IPS-15b (cell line): ENCODE measurements at regions not wholly inside any gene's neighbourhood (a gene's known extent, or its start where the extent isn't known, plus 50 kb on each side); places are given as distances from the start of the nearest gene placed in this dataset.
"Not testable (repeated sequence)": the region's sequence is repeated elsewhere in the genome, so short reads cannot be mapped to it uniquely, and the experiment has no call there.

Source experiments
- H3K27me3 ChIP-seq: one replicate; pipeline ENCODE4 v1.6.1; 2013; ENCODE audit warnings: low read length; ENCODE audit not compliant: control insufficient read depth, insufficient read depth
- H3K36me3 ChIP-seq: one replicate; pipeline ENCODE4 v1.6.1; 2013; ENCODE audit warnings: low read length; ENCODE audit not compliant: control insufficient read depth, insufficient read depth
- H3K4me1 ChIP-seq: one replicate; pipeline ENCODE4 v1.6.1; 2013; ENCODE audit warnings: mild to moderate bottlenecking, low read length; ENCODE audit not compliant: control insufficient read depth, insufficient read depth
- H3K4me3 ChIP-seq: one replicate; pipeline ENCODE4 v1.5.1; 2013; ENCODE audit warnings: low read depth, low read length
- H3K9ac ChIP-seq: one replicate; pipeline ENCODE4 v1.6.1; 2013; ENCODE audit warnings: low read depth, mild to moderate bottlenecking, low read length
- H3K9me3 ChIP-seq: one replicate; pipeline ENCODE4 v1.6.1; 2013; ENCODE audit warnings: mild to moderate bottlenecking, low read length; ENCODE audit not compliant: control insufficient read depth, insufficient read depth

- no peak overlapping the region for H3K4me3 ChIP-seq
- H3K4me1 ChIP-seq = peaks cover 4% of the 10 kb centered on the region
- no peaks in the 10 kb centered on the region for H3K36me3 ChIP-seq
- no peaks in the 10 kb centered on the region for H3K9me3 ChIP-seq
- H3K27me3 ChIP-seq = no peaks in the 10 kb centered on the region
- H3K9ac ChIP-seq = no peak overlapping the region
Observed at GRCh38 chr12:105865886-105866285, 272.9 kb downstream of the NUAK1 start.

DNA sequence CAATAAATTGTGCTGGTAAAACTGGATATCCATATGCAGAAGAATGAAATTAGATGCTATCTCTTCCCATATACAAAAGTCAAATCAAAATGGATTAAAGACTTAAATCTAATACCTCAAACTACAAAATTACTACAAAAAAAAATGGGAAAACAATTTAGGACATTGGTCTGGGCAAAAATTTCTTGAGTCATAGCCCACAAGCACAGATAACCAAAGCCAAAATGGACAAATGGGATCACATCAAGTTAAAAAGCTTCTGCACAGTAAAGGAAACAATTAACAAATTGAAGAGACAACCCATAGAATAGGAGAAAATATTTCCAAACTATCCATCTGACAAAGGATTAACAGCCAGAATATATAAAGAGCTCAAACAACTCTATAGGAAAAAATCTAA is 264.6 kb downstream of the NUAK1 start:
- no peaks in the 10 kb centered on the region for H3K36me3 ChIP-seq
- H3K9ac ChIP-seq = no peak overlapping the region
- no peak overlapping the region for H3K4me3 ChIP-seq
- H3K27me3 ChIP-seq = no peaks in the 10 kb centered on the region
- no peaks in the 10 kb centered on the region for H3K4me1 ChIP-seq
- H3K9me3 ChIP-seq = no peaks in the 10 kb centered on the region

DNA sequence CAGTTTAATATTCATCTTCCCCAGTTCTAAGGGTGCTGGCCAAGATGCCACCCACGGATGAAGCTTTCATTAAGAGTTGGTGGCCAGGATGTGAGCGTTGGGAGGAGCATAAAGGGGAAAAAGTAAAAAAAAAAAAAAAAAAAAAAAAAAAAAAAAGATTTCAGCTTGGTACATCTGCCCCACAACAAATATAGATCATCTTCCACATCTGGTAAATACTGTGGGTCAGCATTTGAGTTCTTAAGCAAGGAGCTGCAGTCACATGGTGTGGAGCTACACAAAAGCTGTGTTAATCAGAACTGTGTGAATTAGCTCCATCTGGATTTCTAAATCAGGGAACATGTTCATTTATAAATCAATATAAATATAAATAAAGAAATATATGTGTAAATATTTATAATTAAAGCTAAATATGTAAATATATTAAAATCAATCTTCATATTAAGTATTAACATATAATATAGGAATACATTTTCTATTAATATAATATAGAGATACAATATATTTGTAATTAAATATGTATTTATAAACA is 262.3 kb downstream of the NUAK1 start:
- Histone ChIP-seq H3K36me3 (no peaks in the 10 kb centered on the region), H3K9ac (no peak overlapping the region), H3K9me3 (no peaks in the 10 kb centered on the region), H3K4me1 (no peaks in the 10 kb centered on the region), H3K27me3 (no peaks in the 10 kb centered on the region), H3K4me3 (no peak overlapping the region)

GRCh38 chr12:105878964-105879363 is 259.8 kb downstream of the NUAK1 start:
- no peak overlapping the region for H3K9ac ChIP-seq
- no peak overlapping the region for H3K4me3 ChIP-seq
- H3K9me3 ChIP-seq = no peaks in the 10 kb centered on the region
- no peaks in the 10 kb centered on the region for H3K27me3 ChIP-seq
- H3K4me1 ChIP-seq = no peaks in the 10 kb centered on the region
- no peaks in the 10 kb centered on the region for H3K36me3 ChIP-seq

DNA sequence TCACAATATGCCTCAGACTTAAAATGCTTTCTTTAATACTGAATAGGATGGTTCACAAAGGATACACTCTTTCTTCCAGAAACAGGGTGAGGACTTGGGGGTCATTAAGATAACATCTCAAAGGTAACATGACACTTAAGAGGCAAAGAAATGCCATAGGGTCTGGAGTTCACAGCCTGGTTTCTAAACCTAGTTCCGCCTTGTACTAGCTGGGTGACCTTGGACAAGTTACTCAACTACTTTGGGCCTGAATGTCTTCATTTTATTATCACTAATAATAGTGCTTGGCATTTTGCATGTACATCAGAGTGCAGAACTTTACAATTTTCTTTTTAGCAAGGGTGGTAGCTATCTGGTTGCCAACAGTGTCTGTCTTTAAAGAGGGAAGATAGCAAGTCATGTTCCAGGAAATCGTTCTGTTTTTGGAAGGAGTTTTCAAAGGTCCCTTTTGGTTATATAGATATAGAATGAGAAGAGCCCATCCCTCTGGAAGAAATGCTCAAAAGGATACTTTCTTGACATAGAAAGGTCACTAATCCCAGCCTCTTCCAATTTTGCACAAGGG is 257.8 kb downstream of the NUAK1 start:
- H3K9ac ChIP-seq = no peak overlapping the region
- no peaks in the 10 kb centered on the region for H3K36me3 ChIP-seq
- no peaks in the 10 kb centered on the region for H3K9me3 ChIP-seq
- no peaks in the 10 kb centered on the region for H3K27me3 ChIP-seq
- H3K4me1 ChIP-seq = no peaks in the 10 kb centered on the region
- no peak overlapping the region for H3K4me3 ChIP-seq

DNA sequence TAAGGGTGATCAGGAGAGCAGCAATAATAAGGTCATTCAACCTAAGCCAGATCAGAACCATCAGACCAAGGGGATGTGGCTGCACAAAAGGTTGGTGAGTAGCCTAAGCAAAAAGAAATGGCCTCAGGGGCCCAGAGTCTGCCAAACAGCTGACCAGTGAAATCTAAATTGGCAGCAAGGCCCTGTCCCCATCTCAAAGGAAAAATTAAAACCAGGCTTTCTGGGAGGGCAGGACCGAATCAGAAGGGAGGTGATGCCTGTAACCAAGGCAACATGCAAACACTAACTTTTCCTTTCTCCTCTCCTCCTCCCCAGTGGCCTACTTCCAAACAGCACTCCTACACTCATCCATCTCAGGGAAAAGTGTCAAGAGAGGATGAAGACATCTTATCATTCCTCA is 256.4 kb downstream of the NUAK1 start:
- H3K27me3 ChIP-seq = no peaks in the 10 kb centered on the region
- no peaks in the 10 kb centered on the region for H3K9me3 ChIP-seq
- peaks cover 3% of the 10 kb centered on the region for H3K4me1 ChIP-seq
- H3K36me3 ChIP-seq = no peaks in the 10 kb centered on the region
- no peak overlapping the region for H3K9ac ChIP-seq
- H3K4me3 ChIP-seq = no peak overlapping the region

- Histone ChIP-seq H3K27me3 (no peaks in the 10 kb centered on the region), H3K9ac (no peak overlapping the region), H3K4me3 (no peak overlapping the region), H3K4me1 (peaks cover 3% of the 10 kb centered on the region), H3K9me3 (no peaks in the 10 kb centered on the region), H3K36me3 (no peaks in the 10 kb centered on the region)
Observed at GRCh38 chr12:105887131-105887530, 251.6 kb downstream of the NUAK1 start.

DNA sequence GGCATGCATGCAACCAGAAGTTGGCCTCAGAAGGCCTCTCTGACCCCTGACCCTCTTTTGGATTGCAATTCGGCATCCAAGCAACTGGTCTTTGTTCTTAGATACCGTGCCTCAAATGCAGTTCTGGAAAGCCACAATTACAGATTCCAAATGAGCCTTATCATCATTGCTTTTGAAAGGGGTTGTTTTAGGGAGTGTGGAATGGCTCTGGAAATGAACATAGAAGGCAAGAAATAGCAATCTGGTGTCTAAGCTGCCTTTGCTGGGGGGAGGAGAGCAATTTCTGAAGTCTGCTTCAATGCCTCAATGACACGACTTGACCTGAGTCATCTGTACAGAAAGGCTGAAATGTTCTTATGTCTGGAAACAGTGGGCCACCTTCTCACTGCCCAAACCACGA is 250.1 kb downstream of the NUAK1 start:
- H3K27me3 ChIP-seq = no peaks in the 10 kb centered on the region
- no peaks in the 10 kb centered on the region for H3K36me3 ChIP-seq
- no peak overlapping the region for H3K4me3 ChIP-seq
- H3K4me1 ChIP-seq = peaks cover 3% of the 10 kb centered on the region
- H3K9me3 ChIP-seq = no peaks in the 10 kb centered on the region
- H3K9ac ChIP-seq = no peak overlapping the region

GRCh38 chr12:105892362-105892910 is 246.3 kb downstream of the NUAK1 start:
- Histone ChIP-seq H3K4me3 (no peak overlapping the region), H3K9ac (no peak overlapping the region), H3K27me3 (no peaks in the 10 kb centered on the region), H3K9me3 (no peaks in the 10 kb centered on the region), H3K36me3 (no peaks in the 10 kb centered on the region), H3K4me1 (peaks cover 6% of the 10 kb centered on the region)

GRCh38 chr12:105895197-105895832 is 243.4 kb downstream of the NUAK1 start:
- H3K9ac ChIP-seq, H3K4me3 ChIP-seq, H3K27me3 ChIP-seq, H3K4me1 ChIP-seq, H3K36me3 ChIP-seq, H3K9me3 ChIP-seq: not testable (repeated sequence)

GRCh38 chr12:105897311-105897725 is 241.4 kb downstream of the NUAK1 start:
- Histone ChIP-seq H3K27me3 (no peaks in the 10 kb centered on the region), H3K4me3 (no peak overlapping the region)

GRCh38 chr12:105898271-105898670 is 240.5 kb downstream of the NUAK1 start:
- H3K27me3 ChIP-seq, H3K9me3 ChIP-seq, H3K9ac ChIP-seq, H3K4me3 ChIP-seq, H3K4me1 ChIP-seq, H3K36me3 ChIP-seq: not testable (repeated sequence)

More at GRCh38 chr12:105897311-105897725, 241.4 kb downstream of the NUAK1 start:
- no peak overlapping the region for H3K9ac ChIP-seq
- H3K9me3 ChIP-seq = no peaks in the 10 kb centered on the region
- peaks cover 8% of the 10 kb centered on the region for H3K4me1 ChIP-seq
- H3K36me3 ChIP-seq = no peaks in the 10 kb centered on the region
